ENCODE measurements at regions not wholly inside any gene's neighbourhood (a gene's known extent, or its start where the extent isn't known, plus 50 kb on each side); places are given as distances from the start of the nearest gene placed in this dataset.
"Not testable (repeated sequence)": the region's sequence is repeated elsewhere in the genome, so short reads cannot be mapped to it uniquely, and the experiment has no call there.

GRCh38 chr4:19631814-19632213 lies 619.9 kb upstream of the SLIT2 start:
- no peak for DNase-seq

- DNase-seq: no peak
Observed at GRCh38 chr4:19623866-19624265, 627.8 kb upstream of the SLIT2 start.

- no peak for DNase-seq
Observed at GRCh38 chr4:19615086-19615689, 636.5 kb upstream of the SLIT2 start.

- DNase-seq: no peak
Observed at GRCh38 chr4:19614171-19614570, 637.5 kb upstream of the SLIT2 start.

GRCh38 chr4:19596342-19596741 lies 655.4 kb upstream of the SLIT2 start:
- no peak for DNase-seq

- DNase-seq: no peak
Observed at GRCh38 chr4:19592391-19592790, 659.3 kb upstream of the SLIT2 start.

GRCh38 chr4:19583827-19584569 lies 667.7 kb upstream of the SLIT2 start:
- no peak for DNase-seq

- peak; percentile 73 to 76 for DNase-seq
Observed at GRCh38 chr4:19580095-19580494, 671.6 kb upstream of the SLIT2 start.

- no peak for DNase-seq
Observed at GRCh38 chr4:19579608-19580007, 672.1 kb upstream of the SLIT2 start.

- DNase-seq: peak in 1 of 2 donors; percentile 47
Observed at GRCh38 chr4:19577097-19577496, 674.6 kb upstream of the SLIT2 start.

GRCh38 chr4:19575924-19576323 lies 675.8 kb upstream of the SLIT2 start:
- DNase-seq: peak in 1 of 2 donors; percentile 50

GRCh38 chr4:19566041-19566440 lies 685.7 kb upstream of the SLIT2 start:
- no peak for DNase-seq

- no peak for DNase-seq
Observed at GRCh38 chr4:19562456-19562855, 689.2 kb upstream of the SLIT2 start.

- DNase-seq: no peak
Observed at GRCh38 chr4:19557161-19557560, 694.5 kb upstream of the SLIT2 start.

- not testable (repeated sequence) for DNase-seq
Observed at GRCh38 chr4:19556276-19556675, 695.4 kb upstream of the SLIT2 start.

GRCh38 chr4:19547463-19547862 lies 704.2 kb upstream of the SLIT2 start:
- no peak for DNase-seq

- DNase-seq: peak; percentile 17 to 21
Observed at GRCh38 chr4:19544446-19545125, 707.1 kb upstream of the SLIT2 start.

- DNase-seq: no peak
Observed at GRCh38 chr4:19540859-19541540, 710.7 kb upstream of the SLIT2 start.

GRCh38 chr4:19539201-19539600 lies 712.5 kb upstream of the SLIT2 start:
- DNase-seq: no peak

- no peak for DNase-seq
Observed at GRCh38 chr4:19534159-19534558, 717.5 kb upstream of the SLIT2 start.

GRCh38 chr4:19531906-19532848 lies 719.5 kb upstream of the SLIT2 start:
- DNase-seq: no peak

Measured in right lung (tissue), 2 donors.